ENCODE measurements at regions not wholly inside any gene's neighbourhood (a gene's known extent, or its start where the extent isn't known, plus 50 kb on each side); places are given as distances from the start of the nearest gene placed in this dataset.
"Not testable (repeated sequence)": the region's sequence is repeated elsewhere in the genome, so short reads cannot be mapped to it uniquely, and the experiment has no call there.

DNA sequence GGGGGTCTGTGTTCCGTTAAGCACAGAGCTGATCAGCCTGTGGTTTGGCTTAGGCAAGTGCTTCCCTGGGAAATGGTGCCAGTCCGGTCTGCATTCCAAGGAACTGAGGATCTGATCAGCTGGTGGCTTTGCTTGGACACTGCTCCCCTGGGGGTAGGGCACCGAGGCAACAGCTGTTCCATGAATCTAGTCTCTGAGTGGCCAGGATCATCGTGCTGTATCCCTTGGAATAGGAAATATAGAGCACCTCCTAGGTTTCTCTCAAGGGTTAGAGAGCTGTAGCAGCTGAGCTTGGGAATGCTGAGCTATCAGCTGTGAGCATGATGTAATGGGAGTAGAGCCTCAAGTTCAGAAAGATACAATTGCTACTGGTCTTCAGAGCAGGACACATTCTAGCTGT lies 863.9 kb downstream of the RAPGEF2 start:
- H3K27me3 Mint-ChIP-seq = no peaks in the 10 kb centered on the region
- ATAC-seq (ENCODE audit: low read depth in 2 of 2) = no peak

GRCh38 chr4:159976871-159977482 lies 874.1 kb downstream of the RAPGEF2 start:
- H3K4me1 Mint-ChIP-seq; H3K4me3 Mint-ChIP-seq; ATAC-seq (ENCODE audit: low read depth in 2 of 2); DNase-seq; H3K27me3 Mint-ChIP-seq; H3K36me3 Mint-ChIP-seq; H3K27ac Mint-ChIP-seq: not testable (repeated sequence)
- peaks cover 0 to 11% (median 6%) of the 10 kb centered on the region in 7 donors for H3K9me3 Mint-ChIP-seq

More for the DNA sequence above, 863.9 kb downstream of the RAPGEF2 start:
- H3K4me1 Mint-ChIP-seq = no peaks in the 10 kb centered on the region
- H3K36me3 Mint-ChIP-seq = no peaks in the 10 kb centered on the region
- no peak overlapping the region for H3K4me3 Mint-ChIP-seq
- no peak overlapping the region for H3K27ac Mint-ChIP-seq
- DNase-seq = no peak
- peaks cover 0 to 5% (median 0%) of the 10 kb centered on the region in 7 donors for H3K9me3 Mint-ChIP-seq

GRCh38 chr4:159977907-159978617 lies 875.2 kb downstream of the RAPGEF2 start:
- Mint-ChIP-seq H3K4me1 (no peaks in the 10 kb centered on the region), H3K9me3 (peaks cover 0 to 10% (median 6%) of the 10 kb centered on the region in 7 donors), H3K27me3 (no peaks in the 10 kb centered on the region), H3K36me3 (no peaks in the 10 kb centered on the region), H3K27ac (no peak overlapping the region), H3K4me3 (peak overlapping the region in 1 of 8 donors; percentile 52)
- DNase-seq (no peak), ATAC-seq (ENCODE audit: low read depth in 2 of 2) (no peak)

GRCh38 chr4:159979351-159979750 lies 876.5 kb downstream of the RAPGEF2 start:
- H3K27me3 Mint-ChIP-seq = no peaks in the 10 kb centered on the region
- DNase-seq (no peak), ATAC-seq (ENCODE audit: low read depth in 2 of 2) (no peak)
- no peak overlapping the region for H3K27ac Mint-ChIP-seq
- H3K36me3 Mint-ChIP-seq = no peaks in the 10 kb centered on the region
- peaks cover 0 to 8% (median 4%) of the 10 kb centered on the region in 7 donors for H3K9me3 Mint-ChIP-seq
- H3K4me1 Mint-ChIP-seq = no peaks in the 10 kb centered on the region
- no peak overlapping the region for H3K4me3 Mint-ChIP-seq

DNA sequence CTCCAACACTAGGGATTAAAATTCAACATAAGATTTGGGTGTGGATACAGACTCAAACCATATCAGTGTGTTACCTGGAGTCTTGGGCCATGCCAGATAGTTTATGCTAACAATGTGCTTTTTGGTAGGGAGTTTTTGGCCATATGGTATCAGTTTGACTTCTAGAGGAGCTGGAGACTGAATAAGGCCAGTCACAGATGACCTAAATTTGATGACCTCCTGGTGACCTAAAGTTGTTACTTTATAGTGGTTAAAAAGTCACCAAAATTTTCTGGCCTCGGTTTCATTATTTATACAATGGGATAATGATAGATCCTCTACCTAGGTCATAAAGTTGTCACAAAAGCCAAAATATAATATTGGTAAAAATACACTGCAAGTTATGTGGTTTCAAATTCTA lies 877.1 kb downstream of the RAPGEF2 start:
- no peak for ATAC-seq (ENCODE audit: low read depth in 2 of 2)
- Mint-ChIP-seq H3K27me3 (no peaks in the 10 kb centered on the region), H3K27ac (no peak overlapping the region), H3K4me3 (no peak overlapping the region), H3K4me1 (no peaks in the 10 kb centered on the region), H3K9me3 (peaks cover 0 to 8% (median 4%) of the 10 kb centered on the region in 7 donors), H3K36me3 (no peaks in the 10 kb centered on the region)
- DNase-seq = no peak

DNA sequence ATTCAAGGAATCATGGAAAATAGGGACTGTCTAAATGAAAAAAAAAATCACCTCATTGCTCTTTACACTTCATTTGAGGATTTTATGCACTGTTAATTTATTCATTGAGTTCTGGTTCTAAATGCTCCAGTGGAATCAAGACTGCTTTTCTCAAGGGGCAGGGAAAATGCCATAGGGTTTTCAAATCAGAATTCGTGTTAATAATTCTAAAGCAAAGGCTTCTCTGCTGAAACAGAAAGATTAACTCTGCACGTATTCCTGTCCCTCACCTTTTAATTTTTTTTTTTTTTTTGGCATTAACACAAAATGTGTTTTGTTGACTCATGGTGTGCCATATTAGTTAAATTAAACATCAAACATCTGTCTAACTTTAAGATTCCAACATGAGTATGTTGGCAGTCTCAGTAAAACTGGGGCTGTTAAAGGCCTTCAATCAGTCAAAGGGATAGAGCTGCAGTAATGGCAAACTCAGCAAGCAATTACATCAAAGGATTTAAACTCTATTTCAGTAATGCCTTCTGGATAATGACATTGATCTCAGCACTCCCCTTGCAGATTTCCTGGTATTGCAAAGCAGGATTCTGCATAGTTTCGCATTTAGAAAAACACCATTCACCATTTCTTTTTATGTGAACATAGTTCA lies 878.1 kb downstream of the RAPGEF2 start:
- Mint-ChIP-seq H3K27ac (no peak overlapping the region), H3K36me3 (no peaks in the 10 kb centered on the region), H3K4me1 (no peaks in the 10 kb centered on the region), H3K9me3 (peaks cover 0 to 8% (median 4%) of the 10 kb centered on the region in 7 donors), H3K27me3 (no peaks in the 10 kb centered on the region), H3K4me3 (no peak overlapping the region)
- ATAC-seq (ENCODE audit: low read depth in 2 of 2) (no peak), DNase-seq (no peak)

- H3K9me3 Mint-ChIP-seq = peaks cover 0 to 11% (median 2%) of the 10 kb centered on the region in 7 donors
- no peaks in the 10 kb centered on the region for H3K4me1 Mint-ChIP-seq
- H3K36me3 Mint-ChIP-seq = no peaks in the 10 kb centered on the region
- H3K4me3 Mint-ChIP-seq = no peak overlapping the region
- H3K27me3 Mint-ChIP-seq = no peaks in the 10 kb centered on the region
- ATAC-seq (ENCODE audit: low read depth in 2 of 2) (no peak), DNase-seq (no peak)
- H3K27ac Mint-ChIP-seq = no peak overlapping the region
These were observed 878.6 kb downstream of the RAPGEF2 start for GRCh38 chr4:159981469-159981856.

DNA sequence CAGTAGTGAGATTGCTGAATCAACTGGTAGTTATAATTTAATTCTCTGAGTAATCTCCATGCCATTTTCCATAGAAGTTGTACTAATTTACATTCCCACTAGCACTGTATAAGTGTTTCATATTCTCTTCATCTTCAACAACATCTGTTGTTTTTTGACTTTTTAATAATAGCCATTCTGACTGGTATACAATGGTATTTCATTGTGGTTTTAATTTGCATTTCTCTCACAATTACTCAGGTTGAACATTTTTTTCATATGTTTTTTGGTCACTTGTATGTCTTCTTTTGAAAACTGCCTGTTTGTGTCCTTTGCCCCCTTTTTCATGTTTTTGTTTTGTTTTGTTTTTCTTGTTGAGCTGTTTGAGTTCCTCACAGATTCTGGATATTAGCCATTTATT lies 880.2 kb downstream of the RAPGEF2 start:
- Mint-ChIP-seq H3K27ac (no peak overlapping the region), H3K36me3 (no peaks in the 10 kb centered on the region), H3K4me3 (no peak overlapping the region), H3K9me3 (peaks cover 0 to 9% (median under 1%) of the 10 kb centered on the region in 7 donors), H3K27me3 (no peaks in the 10 kb centered on the region), H3K4me1 (no peaks in the 10 kb centered on the region)
- ATAC-seq (ENCODE audit: low read depth in 2 of 2) = no peak
- DNase-seq = no peak

DNA sequence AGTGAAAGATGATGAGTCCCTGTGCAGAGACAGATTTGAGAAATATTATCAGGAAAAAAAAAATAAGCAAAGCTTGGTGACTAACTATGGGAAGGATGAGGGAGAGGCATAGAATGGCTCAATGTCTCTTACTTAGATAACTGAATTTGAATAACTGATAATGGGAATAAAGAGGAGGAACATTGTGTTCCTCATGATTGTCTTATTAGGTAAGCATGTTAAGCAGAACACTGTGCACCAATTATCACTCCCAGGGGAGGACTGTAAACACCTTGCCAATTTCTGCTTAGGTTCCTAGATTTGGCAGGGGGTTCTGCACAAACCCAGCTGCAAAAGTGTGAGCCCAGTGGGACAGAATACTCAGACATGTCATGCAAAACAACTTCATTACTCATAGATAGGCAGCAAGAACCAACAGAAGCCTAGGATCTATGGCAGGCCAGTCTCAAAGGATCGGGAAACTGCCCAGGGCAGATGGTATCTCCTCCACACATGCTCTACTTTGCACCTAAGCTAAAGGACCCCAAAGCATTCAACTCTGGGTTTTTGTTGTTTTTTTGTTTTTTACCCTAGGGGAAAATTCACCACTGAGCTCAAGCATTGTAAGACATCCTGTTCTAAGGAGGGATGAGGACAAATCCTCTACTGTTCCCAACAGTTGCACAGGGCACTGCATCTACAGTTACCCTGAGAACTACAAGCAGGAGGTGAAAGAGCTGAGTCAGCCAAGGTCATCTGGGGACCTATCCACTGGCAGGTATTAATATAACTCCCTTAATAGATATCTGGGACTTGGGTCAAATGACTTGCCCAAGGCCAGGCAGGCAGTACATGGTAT lies 907.0 kb downstream of the RAPGEF2 start:
- DNase-seq (no peak), ATAC-seq (ENCODE audit: low read depth in 2 of 2) (no peak)
- peak overlapping the region in 1 of 6 donors; percentile 19 for H3K27ac Mint-ChIP-seq
- H3K27me3 Mint-ChIP-seq = no peaks in the 10 kb centered on the region
- no peaks in the 10 kb centered on the region for H3K4me1 Mint-ChIP-seq
- no peak overlapping the region for H3K4me3 Mint-ChIP-seq
- no peaks in the 10 kb centered on the region for H3K36me3 Mint-ChIP-seq
- H3K9me3 Mint-ChIP-seq = peaks cover 5 to 19% (median 9%) of the 10 kb centered on the region in 7 donors

- no peak for DNase-seq
- Mint-ChIP-seq H3K9me3 (peaks cover 2 to 18% (median 7%) of the 10 kb centered on the region in 7 donors), H3K36me3 (no peaks in the 10 kb centered on the region), H3K4me1 (no peaks in the 10 kb centered on the region), H3K27me3 (no peaks in the 10 kb centered on the region), H3K4me3 (no peak overlapping the region), H3K27ac (peak overlapping the region in 1 of 6 donors; percentile 11)
- ATAC-seq (ENCODE audit: low read depth in 2 of 2) = no peak
These were observed 917.1 kb downstream of the RAPGEF2 start for GRCh38 chr4:160019936-160020335.

GRCh38 chr4:160020804-160021203 lies 917.9 kb downstream of the RAPGEF2 start:
- no peak for ATAC-seq (ENCODE audit: low read depth in 2 of 2)
- Mint-ChIP-seq H3K4me1 (no peaks in the 10 kb centered on the region), H3K27ac (no peak overlapping the region), H3K36me3 (no peaks in the 10 kb centered on the region), H3K4me3 (no peak overlapping the region), H3K9me3 (peaks cover 0 to 15% (median 7%) of the 10 kb centered on the region in 7 donors), H3K27me3 (no peaks in the 10 kb centered on the region)
- DNase-seq = no peak

DNA sequence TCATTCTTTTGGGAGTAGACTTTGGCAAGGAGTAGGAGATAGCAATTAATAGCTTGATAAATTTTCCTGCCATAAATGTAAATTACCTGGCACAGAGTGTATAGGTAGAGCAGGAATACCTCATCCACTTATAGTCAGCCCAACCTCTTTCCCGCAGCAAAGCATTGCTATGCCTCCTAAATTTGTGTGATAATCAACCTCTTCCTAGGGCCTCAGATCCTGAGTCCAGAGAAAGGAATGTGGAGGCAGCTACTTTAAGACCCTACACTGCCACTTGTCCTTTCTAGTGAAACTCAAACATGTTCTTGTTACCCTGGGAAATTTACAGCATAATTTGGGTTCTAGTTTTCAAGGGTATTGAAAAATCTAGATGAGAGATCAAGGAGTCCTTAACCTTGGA lies 919.0 kb downstream of the RAPGEF2 start:
- H3K9me3 Mint-ChIP-seq = peaks cover 0 to 15% (median 6%) of the 10 kb centered on the region in 7 donors
- no peak overlapping the region for H3K4me3 Mint-ChIP-seq
- no peak for ATAC-seq (ENCODE audit: low read depth in 2 of 2)
- no peaks in the 10 kb centered on the region for H3K27me3 Mint-ChIP-seq
- H3K4me1 Mint-ChIP-seq = no peaks in the 10 kb centered on the region
- no peak overlapping the region for H3K27ac Mint-ChIP-seq
- H3K36me3 Mint-ChIP-seq = no peaks in the 10 kb centered on the region
- no peak for DNase-seq

DNA sequence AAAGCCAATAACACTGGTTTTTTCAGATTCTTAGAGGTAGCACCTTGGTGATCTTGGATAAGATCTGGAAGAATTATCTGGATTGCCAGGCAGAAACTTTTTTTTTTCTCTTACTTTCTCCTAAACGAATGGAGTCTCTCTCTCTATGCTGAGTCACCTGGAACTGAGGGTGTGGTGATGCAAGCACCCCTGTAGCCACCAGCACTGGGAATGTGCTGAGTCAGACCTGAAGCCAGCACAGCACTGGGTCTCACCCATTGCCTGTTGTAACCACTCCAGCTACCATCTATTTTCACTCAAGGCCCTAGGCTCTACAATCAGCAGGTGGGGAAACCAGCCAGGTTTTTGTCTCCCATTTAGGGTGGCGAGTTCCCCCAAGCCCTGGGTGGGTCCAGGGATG lies 923.8 kb downstream of the RAPGEF2 start:
- Mint-ChIP-seq H3K36me3 (no peaks in the 10 kb centered on the region), H3K4me3 (no peak overlapping the region), H3K9me3 (peaks cover 0 to 5% (median 0%) of the 10 kb centered on the region in 7 donors), H3K27ac (no peak overlapping the region), H3K4me1 (no peaks in the 10 kb centered on the region), H3K27me3 (no peaks in the 10 kb centered on the region)
- no peak for ATAC-seq (ENCODE audit: low read depth in 2 of 2)
- DNase-seq = no peak
